Sciatic nerve (tissue), 2 donors: ENCODE measurements at regions not wholly inside any gene's neighbourhood (a gene's known extent, or its start where the extent isn't known, plus 50 kb on each side); places are given as distances from the start of the nearest gene placed in this dataset.
A peak's percentile ranks its signal among the peaks of the same experiment; 100 is the strongest.
"Not testable (repeated sequence)": the region's sequence is repeated elsewhere in the genome, so short reads cannot be mapped to it uniquely, and the experiment has no call there.

Source experiments
- ATAC-seq: fragments of 200-7000 bp; cut with Tn5 transposase; one replicate; pipeline ENCODE4 v1.9.1; 2020; ENCODE audit warnings: mild to moderate bottlenecking, moderate library complexity
- DNase-seq: peaks from one replicate; pipeline ENCODE4 v3.0.0-alpha.2; 2020; ENCODE audit warnings: low spot score
- intact Hi-C: fragments of 100-400 bp; cut with DNase I; formaldehyde crosslinking; loops from one replicate; pipeline ENCODE4 v1.14.2; 2022
- donor health status: DM: no; HTN: no; CAD: no.
- donor health status: DM: no; HTN: no; CAD: no.

DNA sequence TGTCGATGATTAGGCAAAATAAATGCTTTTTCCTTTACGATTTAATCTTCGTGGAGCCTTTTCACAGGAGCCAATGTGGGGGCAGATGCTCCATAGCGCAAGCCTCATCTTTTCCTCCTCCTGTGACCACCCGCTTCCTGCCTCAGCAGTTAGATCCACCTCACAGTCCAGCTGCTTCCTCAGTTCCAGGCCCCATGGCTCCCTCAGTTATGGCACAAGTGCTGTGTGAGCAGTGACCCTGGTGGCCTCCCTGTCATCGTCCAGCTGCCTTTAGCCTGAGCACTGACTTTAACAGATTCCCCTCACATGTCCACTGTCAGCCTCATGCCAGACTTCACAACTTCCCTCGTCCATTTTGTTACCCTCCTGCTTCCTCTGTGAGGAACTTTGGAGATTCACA lies 424.6 kb upstream of the GBE1 start:
- no peak for DNase-seq
- ATAC-seq: no peak
- intact Hi-C loops: no loop called here

DNA sequence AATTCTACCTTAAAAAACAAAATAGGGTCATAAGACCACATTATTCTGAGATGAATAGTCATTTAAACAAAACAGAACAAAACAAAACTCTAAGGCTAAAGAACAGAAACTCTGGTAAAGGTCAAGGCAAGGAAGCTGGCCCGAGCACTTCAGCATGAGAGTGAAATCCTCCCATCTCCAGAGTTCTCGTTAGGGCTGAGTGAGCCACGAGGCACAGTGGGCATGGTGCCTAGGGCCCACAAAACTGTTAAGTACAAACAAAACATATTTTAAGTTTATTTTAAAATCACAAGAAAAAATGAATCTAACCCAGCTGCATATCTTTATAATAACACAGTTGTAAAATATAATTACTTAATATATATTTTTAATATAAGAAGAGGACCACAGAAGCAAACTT lies 417.8 kb upstream of the GBE1 start:
- no peak for DNase-seq
- intact Hi-C loops: no loop called here
- no peak for ATAC-seq

DNA sequence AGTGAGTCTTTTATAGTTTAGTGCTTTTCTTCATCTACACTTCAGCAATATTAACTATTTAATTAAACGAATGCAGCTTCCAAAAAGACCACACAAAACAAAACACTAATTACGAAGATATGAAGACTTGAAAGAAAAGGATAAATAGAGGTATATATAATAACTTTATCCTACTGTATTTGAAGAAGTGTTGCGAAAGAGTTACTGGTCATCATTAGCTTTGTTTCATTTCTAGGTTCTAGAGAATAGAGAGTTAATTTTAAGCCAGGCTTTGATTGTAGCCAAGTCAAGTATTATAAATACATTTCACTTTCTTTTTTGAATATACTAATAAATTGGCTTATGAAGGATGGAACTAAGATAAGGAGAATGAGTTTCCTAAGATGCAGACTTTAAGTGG lies 416.8 kb upstream of the GBE1 start:
- intact Hi-C loops: no loop called here
- no peak for DNase-seq
- no peak for ATAC-seq

DNA sequence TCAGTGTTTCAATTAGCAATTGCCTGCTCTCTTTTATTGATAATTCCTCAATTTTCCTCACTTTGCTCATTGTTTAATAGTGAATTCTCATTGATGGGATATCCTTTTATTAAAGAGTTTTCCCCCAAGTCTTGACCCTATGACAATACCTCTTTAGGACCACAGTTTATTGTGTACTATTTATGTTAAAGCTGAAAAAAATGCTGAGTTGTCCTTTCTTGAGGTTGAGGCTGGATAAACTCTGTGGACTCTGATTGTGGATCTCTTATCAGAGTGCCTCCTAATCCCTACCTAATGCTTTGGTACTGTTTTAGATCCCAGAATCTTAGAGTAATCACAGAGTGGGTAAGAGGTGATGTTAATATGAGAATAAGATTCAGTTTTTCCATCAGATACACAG lies 416.3 kb upstream of the GBE1 start:
- intact Hi-C loops: no loop called here
- DNase-seq (no peak), ATAC-seq (no peak)

DNA sequence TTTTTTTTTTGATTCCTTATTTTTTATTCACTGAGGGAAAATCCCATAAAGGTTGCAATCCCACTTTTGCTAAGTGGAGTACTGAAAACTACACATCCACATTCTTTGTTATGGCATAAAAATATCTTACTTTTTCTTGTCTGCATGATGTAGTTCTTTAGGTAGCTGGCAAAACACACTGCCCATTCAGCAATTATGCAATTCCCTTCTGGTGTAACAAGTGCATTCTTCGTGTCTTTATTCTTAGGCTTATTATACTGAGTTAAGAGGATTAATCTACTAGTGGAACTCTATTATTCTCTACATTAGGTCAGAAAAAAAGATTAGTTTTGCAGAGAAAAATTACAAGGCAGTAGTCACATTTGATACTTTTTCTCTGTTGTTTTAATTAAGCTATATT lies 403.8 kb upstream of the GBE1 start:
- ATAC-seq: no peak
- intact Hi-C loops: no loop called here
- DNase-seq: no peak

DNA sequence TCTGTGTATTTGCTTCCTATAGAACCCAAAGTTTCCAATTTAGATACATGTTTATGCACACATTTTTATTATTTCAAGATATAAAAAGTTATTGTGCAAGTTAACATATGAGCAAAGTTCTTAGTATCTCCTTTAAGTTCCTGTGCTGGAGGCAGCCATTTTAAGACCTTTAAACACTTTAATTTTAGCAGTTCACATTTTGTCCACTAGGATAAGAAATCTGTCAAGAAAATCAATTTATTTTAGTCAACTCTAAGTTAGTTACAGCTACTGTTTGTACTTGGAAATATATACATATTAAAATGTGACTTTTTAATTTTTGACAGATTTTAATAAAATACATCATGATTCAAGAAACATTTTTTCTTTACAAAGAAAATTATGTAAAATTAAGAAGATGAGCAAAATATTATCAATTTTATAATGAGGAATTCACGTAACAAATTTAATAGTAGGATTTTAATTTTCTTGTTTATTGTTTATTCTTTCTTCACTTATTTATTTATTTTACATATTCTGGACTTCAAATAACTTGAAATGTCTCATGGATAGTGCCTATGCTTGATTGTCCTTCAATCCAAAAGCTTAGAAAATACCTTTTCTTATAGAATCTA lies 402.6 kb upstream of the GBE1 start:
- DNase-seq (no peak), ATAC-seq (no peak)
- intact Hi-C loops: no loop called here

DNA sequence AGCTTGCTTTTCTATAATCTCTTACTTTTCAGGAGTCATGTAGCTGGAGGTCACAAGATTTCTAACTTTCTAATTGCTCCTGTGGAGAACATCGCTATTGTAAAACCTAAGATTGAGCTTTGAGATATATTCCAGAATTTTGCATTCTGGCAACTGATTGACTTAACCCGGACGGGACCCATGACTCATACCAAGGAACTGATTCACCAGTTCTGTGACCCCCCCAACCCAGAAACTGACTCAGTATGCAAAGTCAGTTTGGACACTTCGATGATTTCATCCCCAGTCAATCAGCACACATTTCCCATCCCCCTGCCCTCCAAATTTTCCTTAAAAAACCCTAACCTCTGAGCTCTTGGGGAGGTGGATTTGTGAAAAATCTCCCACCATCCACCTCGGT lies 396.5 kb upstream of the GBE1 start:
- intact Hi-C loops: no loop called here
- ATAC-seq (no peak), DNase-seq (no peak)

DNA sequence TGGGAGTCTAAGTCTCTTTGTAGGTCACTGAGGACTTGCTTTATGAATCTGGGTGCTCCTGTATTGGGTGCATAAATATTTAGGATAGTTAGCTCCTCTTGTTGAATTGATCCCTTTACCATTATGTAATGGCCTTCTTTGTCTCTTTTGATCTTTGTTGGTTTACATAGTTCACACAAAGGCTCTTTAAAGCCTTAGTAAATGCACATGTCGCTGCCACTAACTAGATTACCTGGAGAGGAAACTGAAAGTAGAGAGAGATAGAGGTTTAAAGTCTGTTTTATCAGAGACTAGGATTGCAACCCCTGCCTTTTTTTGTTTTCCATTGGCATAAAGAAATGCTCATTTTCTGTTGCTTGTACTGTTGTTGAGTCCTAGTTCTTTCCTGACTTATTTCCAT lies 392.4 kb upstream of the GBE1 start:
- ATAC-seq, intact Hi-C loops, DNase-seq: not testable (repeated sequence)

DNA sequence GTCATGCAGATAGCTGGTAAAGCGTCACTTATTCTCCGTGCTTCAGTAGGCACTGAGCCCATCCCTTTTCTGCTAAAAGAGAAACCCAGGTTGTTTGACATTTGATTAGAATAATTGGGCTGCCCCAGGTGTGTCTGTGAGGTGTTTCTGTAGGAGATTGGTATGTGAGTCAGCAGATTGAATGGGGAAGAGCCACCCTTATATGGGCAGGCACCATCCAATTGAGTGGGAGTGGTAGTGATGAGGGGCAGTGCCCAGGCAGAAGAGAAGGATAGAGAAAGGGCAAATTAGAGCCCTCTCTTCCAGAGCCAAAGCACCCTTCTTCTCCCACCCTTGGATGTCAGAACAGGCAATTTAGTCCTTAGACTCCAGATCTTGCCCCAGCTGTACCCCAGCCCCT lies 384.3 kb upstream of the GBE1 start:
- ATAC-seq: no peak

DNA sequence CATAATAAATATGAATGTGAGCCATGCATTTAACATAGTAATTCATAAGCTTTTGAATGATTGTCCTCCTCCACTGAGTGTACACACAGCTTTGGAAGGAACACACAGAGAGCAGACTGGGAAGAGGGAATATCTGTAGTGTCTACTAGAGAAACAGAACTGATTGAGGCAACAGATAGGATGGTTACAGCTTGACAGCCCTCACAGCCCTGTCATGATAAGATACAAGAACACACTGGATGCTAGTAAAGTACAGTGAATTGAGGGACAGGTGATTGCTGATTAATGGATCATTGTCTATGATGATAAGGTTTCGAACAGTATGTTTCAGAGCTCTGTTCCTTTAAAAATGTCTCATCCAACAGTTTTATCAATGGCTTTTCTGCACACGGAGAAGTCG lies 383.4 kb upstream of the GBE1 start:
- intact Hi-C loops: no loop called here
- no peak for ATAC-seq
- DNase-seq: no peak

More for the DNA sequence above, 384.3 kb upstream of the GBE1 start:
- intact Hi-C loops: no loop called here
- no peak for DNase-seq

DNA sequence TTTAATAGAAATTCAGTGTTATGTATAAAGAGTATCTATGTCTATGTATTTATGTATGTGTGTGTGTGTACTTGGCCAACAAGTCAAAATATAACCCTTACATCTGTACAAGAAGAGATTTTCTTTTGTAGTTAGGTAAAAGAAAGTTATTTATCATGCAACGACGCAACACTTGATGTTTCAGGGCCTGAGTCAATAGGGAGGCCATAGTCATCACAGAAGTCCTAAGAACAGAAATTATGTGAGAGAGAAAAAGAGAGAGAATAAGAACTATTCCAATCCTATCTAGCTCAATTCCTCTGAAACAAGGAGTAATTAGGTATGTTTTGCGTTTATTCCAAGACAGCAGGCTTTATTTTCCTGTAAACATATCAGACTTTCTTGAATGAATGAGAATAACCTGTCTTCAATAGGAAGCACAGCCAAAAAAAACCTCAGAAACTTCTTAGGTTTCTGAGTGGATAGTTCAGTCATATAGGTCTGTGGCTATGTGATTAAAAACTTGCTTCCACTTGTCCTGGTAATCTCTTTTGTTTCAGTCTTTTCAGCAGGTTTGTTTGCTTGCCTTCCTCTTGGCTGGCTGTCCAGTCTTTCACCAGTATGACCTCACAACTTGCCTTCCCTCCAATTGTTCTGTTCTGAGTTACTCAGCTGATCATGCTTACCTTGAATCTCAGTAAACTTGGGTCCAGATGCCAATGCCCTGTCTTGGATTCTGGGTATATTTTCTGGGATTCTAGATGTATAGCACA lies 382.4 kb upstream of the GBE1 start:
- no peak for DNase-seq
- intact Hi-C loops: no loop called here
- no peak for ATAC-seq

DNA sequence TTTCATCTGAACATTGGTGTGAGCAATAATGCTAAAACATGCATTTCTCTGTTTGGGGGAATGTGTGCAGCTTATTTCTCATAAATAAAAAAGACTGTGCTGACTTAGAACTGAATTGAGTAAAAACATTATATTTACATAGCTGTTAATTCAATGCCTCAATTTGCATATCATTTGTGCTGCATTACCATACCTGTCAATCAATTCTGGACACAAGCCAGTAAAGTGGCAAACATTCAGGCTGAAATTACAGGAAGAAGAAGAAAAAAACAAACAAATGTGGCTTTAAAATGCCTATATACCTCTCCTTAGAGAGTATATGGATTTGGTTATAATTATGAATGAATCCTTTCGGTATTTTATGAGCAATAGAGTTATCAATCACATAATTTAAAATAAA lies 380.1 kb upstream of the GBE1 start:
- intact Hi-C loops: no loop called here
- DNase-seq (no peak), ATAC-seq (no peak)

DNA sequence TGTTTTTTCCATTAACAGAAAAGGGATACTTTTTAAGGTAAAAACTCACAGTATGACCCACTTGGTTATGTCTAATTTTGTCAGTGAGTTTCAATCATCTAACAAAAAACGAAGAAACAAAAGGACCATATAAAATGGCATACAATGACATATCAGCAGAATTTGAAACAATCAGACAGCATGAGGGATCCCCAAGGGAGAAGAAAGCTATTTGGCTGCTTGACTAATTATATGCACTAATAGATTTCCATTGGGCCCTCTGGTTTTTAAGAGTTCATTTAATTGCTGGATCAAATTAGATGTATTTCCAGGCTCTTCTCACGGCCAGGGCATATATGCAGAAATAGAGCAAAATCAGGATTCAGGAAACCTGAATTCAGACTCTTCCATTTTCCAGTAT lies 376.4 kb upstream of the GBE1 start:
- DNase-seq (no peak), ATAC-seq (no peak)
- intact Hi-C loops: no loop called here

DNA sequence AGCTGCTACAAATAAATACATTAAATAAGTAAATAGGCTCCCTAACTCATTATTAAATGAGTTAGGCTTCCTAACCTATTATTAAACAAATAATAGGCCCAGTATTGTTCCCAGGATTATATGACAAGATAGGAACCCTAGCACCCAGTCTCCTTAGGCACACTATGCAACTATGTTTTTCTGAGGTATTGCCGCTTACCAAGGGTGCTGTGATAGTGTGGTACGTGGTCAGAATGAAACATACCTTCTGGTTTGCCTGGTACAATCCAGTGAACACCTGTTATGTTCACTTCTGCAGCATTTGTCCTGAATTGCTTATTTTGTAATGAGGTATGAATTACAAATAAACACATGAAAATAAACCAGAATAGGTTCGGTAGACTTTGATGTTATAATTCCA lies 375.6 kb upstream of the GBE1 start:
- DNase-seq (no peak), ATAC-seq (no peak)
- intact Hi-C loops: no loop called here

DNA sequence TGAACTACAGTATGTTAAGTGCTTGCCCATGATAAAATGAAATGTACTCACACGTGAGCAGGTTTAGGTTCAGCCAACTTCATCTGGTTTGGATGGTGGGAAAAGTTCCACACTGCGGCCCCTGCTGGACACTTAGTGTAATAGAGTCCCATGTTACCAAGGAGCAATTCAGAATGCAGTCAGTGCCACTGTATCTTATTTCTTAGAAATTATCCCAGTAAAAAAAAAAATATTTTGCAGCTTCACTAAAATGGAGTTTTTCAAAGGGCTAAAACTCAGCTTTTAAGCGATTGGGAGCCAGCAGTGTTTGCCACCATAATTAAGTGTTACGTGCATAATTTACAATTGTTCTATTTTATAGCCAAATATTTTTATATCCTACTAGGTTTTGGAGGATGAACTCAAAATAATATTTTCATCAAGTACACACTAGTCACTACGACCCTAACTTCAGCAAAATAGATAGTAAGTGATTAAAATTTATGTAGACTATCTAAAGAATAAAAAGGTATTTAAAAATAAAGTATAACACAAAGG lies 371.7 kb upstream of the GBE1 start:
- ATAC-seq: peak; percentile 79
- intact Hi-C loops: no loop called here
- DNase-seq: peak; percentile 65

DNA sequence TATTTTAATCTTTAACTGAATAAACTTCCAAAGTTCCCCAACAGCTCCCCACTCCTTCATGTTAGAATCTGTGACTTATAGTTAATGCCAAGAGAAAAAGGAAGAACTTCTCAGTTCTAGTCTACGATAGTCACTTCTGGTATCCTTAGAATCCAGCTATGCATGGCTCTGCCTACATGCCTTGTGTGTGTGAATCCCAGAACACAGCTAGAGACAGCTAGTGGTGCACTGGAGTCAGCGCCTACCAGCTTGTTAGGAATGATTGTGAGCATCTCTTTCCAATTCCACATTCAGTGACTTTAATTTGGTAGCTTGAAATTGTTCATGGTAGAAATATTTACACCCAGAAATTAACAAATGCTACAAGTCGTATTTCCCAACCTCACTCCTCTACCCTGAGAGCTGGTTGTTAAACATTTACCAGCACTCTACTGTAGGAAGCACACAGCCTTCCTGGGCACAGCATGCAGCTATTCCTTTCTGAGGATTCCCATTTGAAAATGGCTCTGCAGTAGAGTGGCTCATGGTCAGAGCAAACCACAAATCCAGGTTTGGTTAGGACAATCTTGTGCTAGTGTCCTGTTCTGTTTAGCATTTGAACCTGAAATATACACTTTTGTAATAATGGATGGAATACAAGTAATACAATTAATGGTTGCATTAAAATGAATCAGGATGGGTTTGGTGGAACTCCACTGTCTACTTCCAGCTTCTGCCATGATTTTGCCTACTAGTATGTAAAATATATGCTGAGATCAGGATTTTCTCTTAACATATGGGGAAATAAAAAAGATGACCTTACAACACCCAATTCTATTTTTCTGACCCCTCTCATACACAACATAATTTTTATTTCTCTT lies 371.0 kb upstream of the GBE1 start:
- no peak for DNase-seq
- ATAC-seq: no peak
- intact Hi-C loops: no loop called here

DNA sequence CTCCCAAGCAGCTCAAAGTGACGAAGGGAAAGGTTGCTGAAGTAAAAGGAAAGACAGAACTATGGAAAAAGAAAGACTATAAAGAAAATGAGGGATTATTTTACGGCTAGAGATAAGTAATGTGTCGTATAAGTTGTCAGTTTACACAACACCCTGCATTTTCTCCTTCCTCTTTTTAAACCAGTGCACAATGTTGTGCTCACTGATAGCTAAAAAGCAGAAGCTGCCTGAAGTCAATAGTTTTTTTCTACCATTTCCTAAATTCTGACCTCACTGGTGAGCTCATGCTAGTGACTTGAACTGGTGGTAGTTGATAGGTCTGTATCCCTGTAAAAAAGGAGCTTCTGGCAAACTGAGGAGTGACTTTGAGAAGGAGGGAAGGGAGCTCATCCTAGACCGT lies 368.6 kb upstream of the GBE1 start:
- intact Hi-C loops: no loop called here
- peak; percentile 72 for ATAC-seq
- no peak for DNase-seq

DNA sequence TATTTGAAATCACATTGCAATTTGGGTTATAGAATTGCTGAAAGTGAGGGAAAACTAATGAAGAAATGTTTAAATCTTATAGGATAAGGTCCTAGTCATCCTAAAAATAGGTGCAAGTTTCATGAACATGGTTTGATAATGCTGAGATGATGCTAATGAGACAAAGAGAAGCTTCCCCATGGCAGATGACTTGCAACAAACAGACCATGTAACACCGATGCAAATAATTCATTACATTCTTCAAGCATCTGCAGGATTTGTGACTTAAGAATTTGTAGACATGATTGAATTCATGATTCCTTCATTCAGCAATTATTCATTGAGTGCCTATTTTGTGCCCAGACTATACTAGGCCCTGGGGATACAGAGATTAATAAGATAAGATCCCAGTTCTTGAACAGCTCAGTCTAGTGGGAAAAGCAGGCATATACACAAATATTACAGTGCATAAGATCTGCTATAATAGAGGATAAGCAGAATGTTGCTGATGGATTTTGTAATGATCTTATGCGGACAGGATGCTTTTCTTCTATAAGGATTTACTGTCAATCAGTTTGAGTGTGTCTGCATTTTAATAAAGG lies 367.9 kb upstream of the GBE1 start:
- intact Hi-C loops: no loop called here
- ATAC-seq (no peak), DNase-seq (no peak)

DNA sequence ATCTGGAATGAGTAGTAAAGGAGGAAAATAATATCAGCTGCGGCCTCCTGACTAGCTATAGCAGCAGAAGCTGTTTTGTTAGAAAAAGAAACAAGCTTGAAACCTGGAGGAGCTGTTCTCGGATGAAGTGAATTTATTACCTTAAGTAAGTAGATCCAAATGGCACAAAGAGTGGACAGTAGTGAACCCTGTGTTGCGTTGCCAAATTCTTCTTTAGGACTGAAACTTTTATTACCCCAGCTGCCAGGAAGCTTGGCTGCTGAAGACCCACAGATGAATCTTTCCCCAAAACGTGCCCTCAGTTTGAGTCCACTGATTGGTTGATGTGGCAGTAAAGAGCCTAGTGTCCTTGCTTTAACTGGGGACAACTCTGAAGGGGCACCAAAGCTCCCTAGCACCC lies 366.8 kb upstream of the GBE1 start:
- ATAC-seq (no peak), DNase-seq (no peak)
- intact Hi-C loops: no loop called here
